HEK293T (cell line): ENCODE measurements at regions not wholly inside any gene's neighbourhood (a gene's known extent, or its start where the extent isn't known, plus 50 kb on each side); places are given as distances from the start of the nearest gene placed in this dataset.

Source experiments
- ARNT ChIP-seq: fragments of 450-650 bp; IDR thresholded peaks from 2 replicates; pipeline ENCODE4 v1.6.1; 2017; ENCODE audit warnings: mild to moderate bottlenecking
- BHLHE40 ChIP-seq: fragments of 450-650 bp; IDR thresholded peaks from 2 replicates; pipeline ENCODE4 v1.6.1; 2016; ENCODE audit warnings: mild to moderate bottlenecking, moderate library complexity, borderline replicate concordance
- FOXA1 ChIP-seq: fragments of 450-650 bp; IDR thresholded peaks from 2 replicates; pipeline ENCODE4 v1.6.1; 2016; ENCODE audit warnings: mild to moderate bottlenecking
- FOXK2 ChIP-seq: fragments of 450-650 bp; IDR thresholded peaks from 2 replicates; pipeline ENCODE4 v1.6.1; 2016; ENCODE audit warnings: mild to moderate bottlenecking
- FOXM1 ChIP-seq: fragments of 450-650 bp; IDR thresholded peaks from 2 replicates; pipeline ENCODE4 v1.6.1; 2017; ENCODE audit warnings: mild to moderate bottlenecking, borderline replicate concordance
- HDGF ChIP-seq: fragments of 450-650 bp; IDR thresholded peaks from 2 replicates; pipeline ENCODE4 v1.6.1; 2017; ENCODE audit warnings: antibody characterized with exemption, borderline replicate concordance
- L3MBTL2 ChIP-seq: fragments of 450-650 bp; conservative IDR thresholded peaks from 2 replicates; pipeline ENCODE4 v1.6.1; 2016; ENCODE audit warnings: mild to moderate bottlenecking
- LEF1 ChIP-seq: fragments of 450-650 bp; IDR thresholded peaks from 2 replicates; pipeline ENCODE4 v1.6.1; 2017; ENCODE audit warnings: mild to moderate bottlenecking, borderline replicate concordance
- NFRKB ChIP-seq: fragments of 450-650 bp; IDR thresholded peaks from 2 replicates; pipeline ENCODE4 v1.6.1; 2016; ENCODE audit warnings: mild to moderate bottlenecking, moderate library complexity
- SP1 ChIP-seq: fragments of 450-650 bp; IDR thresholded peaks from 2 replicates; pipeline ENCODE4 v1.6.1; 2017
- SUZ12 ChIP-seq: fragments of 450-650 bp; IDR thresholded peaks from 2 replicates; pipeline ENCODE4 v1.6.1; 2016; ENCODE audit warnings: mild to moderate bottlenecking
- TARDBP ChIP-seq: fragments of 450-650 bp; IDR thresholded peaks from 2 replicates; pipeline ENCODE4 v1.6.1; 2016
- ZNF384 ChIP-seq: fragments of 450-650 bp; IDR thresholded peaks from 2 replicates; pipeline ENCODE4 v1.6.1; 2016
- TF ChIP-seq, protein P1 (sequence below): fragments of 450-650 bp; IDR thresholded peaks from 2 replicates; pipeline ENCODE4 v1.6.1; 2016

DNA sequence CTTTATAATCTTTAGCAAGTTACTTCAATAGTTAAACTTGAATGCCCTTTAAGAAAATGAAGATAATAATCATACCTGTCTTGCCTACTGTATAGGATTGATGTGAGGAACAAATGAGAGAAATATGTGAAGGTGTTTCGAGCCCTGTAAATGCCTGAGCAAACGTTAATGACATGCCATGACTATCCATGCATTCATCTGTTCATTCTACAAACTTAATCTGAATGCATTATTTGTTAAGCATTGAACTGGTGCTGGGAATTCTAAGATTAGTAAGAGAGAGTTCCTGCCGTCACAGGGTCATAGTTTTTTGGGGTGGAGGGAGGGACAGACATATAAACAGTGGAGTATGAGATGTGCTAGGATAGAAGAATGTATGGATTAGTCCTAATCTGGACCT lies 111.5 kb upstream of the PRICKLE1 start:
- TF ChIP-seq HDGF: no peak
- no peak for TF ChIP-seq LEF1
- no peak for TF ChIP-seq NFRKB
- TF ChIP-seq ZNF384: no peak
- no peak for TF ChIP-seq L3MBTL2
- no peak for TF ChIP-seq BHLHE40
- TF ChIP-seq, protein P1, sequence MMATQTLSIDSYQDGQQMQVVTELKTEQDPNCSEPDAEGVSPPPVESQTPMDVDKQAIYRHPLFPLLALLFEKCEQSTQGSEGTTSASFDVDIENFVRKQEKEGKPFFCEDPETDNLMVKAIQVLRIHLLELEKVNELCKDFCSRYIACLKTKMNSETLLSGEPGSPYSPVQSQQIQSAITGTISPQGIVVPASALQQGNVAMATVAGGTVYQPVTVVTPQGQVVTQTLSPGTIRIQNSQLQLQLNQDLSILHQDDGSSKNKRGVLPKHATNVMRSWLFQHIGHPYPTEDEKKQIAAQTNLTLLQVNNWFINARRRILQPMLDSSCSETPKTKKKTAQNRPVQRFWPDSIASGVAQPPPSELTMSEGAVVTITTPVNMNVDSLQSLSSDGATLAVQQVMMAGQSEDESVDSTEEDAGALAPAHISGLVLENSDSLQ: no peak
- TF ChIP-seq SP1: no peak
- TF ChIP-seq FOXK2: no peak
- no peak for TF ChIP-seq FOXA1
- no peak for TF ChIP-seq TARDBP
- TF ChIP-seq ARNT: no peak
- TF ChIP-seq FOXM1: no peak
- TF ChIP-seq SUZ12: no peak
